ENCODE measurements at regions not wholly inside any gene's neighbourhood (a gene's known extent, or its start where the extent isn't known, plus 50 kb on each side); places are given as distances from the start of the nearest gene placed in this dataset.
A peak's percentile ranks its signal among the peaks of the same experiment; 100 is the strongest.

DNA sequence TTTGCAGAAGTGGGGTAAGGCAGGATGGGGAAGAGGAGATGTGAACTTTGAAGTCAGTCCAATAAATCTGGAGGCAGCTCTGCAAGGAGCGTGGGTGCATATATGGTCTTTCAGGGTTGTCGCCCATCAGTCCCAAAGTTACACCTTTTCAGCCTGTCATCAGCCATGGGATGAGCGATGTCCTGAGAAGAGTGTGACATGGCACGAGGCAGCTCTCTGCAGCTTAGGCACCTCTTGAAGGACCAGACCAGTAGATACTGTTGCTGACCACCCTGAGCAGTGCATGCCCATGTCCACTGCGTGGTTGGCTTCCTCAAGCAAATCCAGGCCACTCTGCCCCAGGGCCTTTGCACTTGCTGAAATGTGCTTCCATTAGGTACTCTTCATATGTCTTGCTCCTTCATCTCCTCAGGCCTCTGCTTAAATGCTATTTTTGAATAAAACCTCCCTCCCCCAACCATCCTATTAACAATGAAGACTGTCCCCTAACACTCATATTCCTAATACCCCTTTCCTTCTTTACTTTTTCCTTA is 171.7 kb downstream of the ACTR3 start:
- in situ Hi-C loops (cut with HindIII; ENCODE audit: extremely low pct_ligation_motif_present, low pct_unique_long_range_greater_than_20kb), result no loop called here
- BruUV-seq (replicated peaks), result no TSS peak
- TF ChIP-seq ZMYM3 (CRISPR knock-in tag; IDR thresholded peaks at IDR 0.05) (0 out of 2 replicates have a peak, but pooled peaks have one; percentile 39), ZNF3 (CRISPR knock-in tag; IDR thresholded peaks at IDR 0.05) (no peak)
- Histone ChIP-seq H2AFZ (ENCODE audit: low read length) (no peak overlapping the region), H3K9ac (ENCODE audit: insufficient read depth, low read depth, low read length) (no peak overlapping the region), H3K79me2 (ENCODE audit: insufficient read depth, low read length) (no peaks in the 10 kb centered on the region), H3K27me3 (ENCODE audit: control insufficient read depth in 1 of 2, insufficient read depth in 2 of 2, low read length in 2 of 2) (peaks cover 0 to 16% of the 10 kb centered on the region in 2 experiments; a peak in 1 of 5 replicates), H3K4me3 (replicated peaks in 1 of 3; ENCODE audit: insufficient read depth in 1 of 3, low read depth in 2 of 3, low read length in 3 of 3) (no peak overlapping the region), H3K4me2 (ENCODE audit: low read depth, low read length) (no peak overlapping the region), H3K4me1 (ENCODE audit: insufficient read depth, low read length) (no peaks in the 10 kb centered on the region), H3K9me3 (ENCODE audit: low read length) (no peaks in the 10 kb centered on the region), H3K36me3 (replicated peaks in 1 of 2; ENCODE audit: control insufficient read depth in 1 of 2, insufficient read depth in 2 of 2, low read length in 2 of 2) (no peaks in the 10 kb centered on the region), H3K27ac (ENCODE audit: extremely low read length, insufficient read depth, low read length) (no peak overlapping the region), H4K20me1 (ENCODE audit: insufficient read depth, low read length) (no peaks in the 10 kb centered on the region)
- POLR2A ChIA-PET, result no interaction called here
- CTCF ChIA-PET (ENCODE audit: low intra/inter-chr PET ratio, low total read pairs), result no interaction called here
- DNase-seq (ENCODE audit: low spot score) (no peak), FAIRE-seq (no peak), ATAC-seq (no peak)
- intact Hi-C loops (cut with micrococcal nuclease; ENCODE audit: unreplicated experiment), result no loop called here
- WGBS (ENCODE audit: low lambda C conversion rate), result 67% methylated on average over 3 of the region's 5 CpGs

- Histone ChIP-seq H3K9ac (ENCODE audit: insufficient read depth, low read depth, low read length) (no peak overlapping the region), H3K27ac (ENCODE audit: extremely low read length, insufficient read depth, low read length) (no peak overlapping the region), H4K20me1 (ENCODE audit: insufficient read depth, low read length) (no peaks in the 10 kb centered on the region), H3K27me3 (ENCODE audit: control insufficient read depth in 1 of 2, insufficient read depth in 2 of 2, low read length in 2 of 2) (peaks cover 0 to 8% of the 10 kb centered on the region in 2 experiments; a peak in 2 of 5 replicates), H2AFZ (ENCODE audit: low read length) (no peak overlapping the region), H3K9me3 (ENCODE audit: low read length) (no peaks in the 10 kb centered on the region), H3K4me3 (replicated peaks in 1 of 3; ENCODE audit: insufficient read depth in 1 of 3, low read depth in 2 of 3, low read length in 3 of 3) (no peak overlapping the region), H3K4me1 (ENCODE audit: insufficient read depth, low read length) (no peaks in the 10 kb centered on the region), H3K36me3 (replicated peaks in 1 of 2; ENCODE audit: control insufficient read depth in 1 of 2, insufficient read depth in 2 of 2, low read length in 2 of 2) (no peaks in the 10 kb centered on the region), H3K4me2 (ENCODE audit: low read depth, low read length) (no peak overlapping the region), H3K79me2 (ENCODE audit: insufficient read depth, low read length) (no peaks in the 10 kb centered on the region)
- intact Hi-C loops (cut with micrococcal nuclease; ENCODE audit: unreplicated experiment), result no loop called here
- WGBS (ENCODE audit: low lambda C conversion rate), result 37% methylated on average over 4 of the region's 4 CpGs
- in situ Hi-C loops (cut with HindIII; ENCODE audit: extremely low pct_ligation_motif_present, low pct_unique_long_range_greater_than_20kb), result no loop called here
- no TSS peak for BruUV-seq (replicated peaks)
- CTCF ChIA-PET (ENCODE audit: low intra/inter-chr PET ratio, low total read pairs), result no interaction called here
- POLR2A ChIA-PET, result interaction anchor here (0.8 kb wide), 1 partner anchor 86 kb away, joined by 5 read pairs; no protein-coding TSS in a partner anchor
- ATAC-seq (no peak), DNase-seq (ENCODE audit: low spot score) (no peak), FAIRE-seq (no peak)
- TF ChIP-seq ZFP36L1 (CRISPR knock-in tag; IDR thresholded peaks at IDR 0.05) (no peak), CBFB (CRISPR knock-in tag; IDR thresholded peaks at IDR 0.05) (no peak), ZSCAN22 (CRISPR knock-in tag; IDR thresholded peaks at IDR 0.05) (no peak), ZBTB42 (CRISPR knock-in tag; IDR thresholded peaks at IDR 0.05) (no peak), ZNF564 (CRISPR knock-in tag; IDR thresholded peaks at IDR 0.05) (no peak), JUN (CRISPR knock-in tag; IDR thresholded peaks at IDR 0.05) (no peak), MTA3 (CRISPR knock-in tag; IDR thresholded peaks at IDR 0.05) (no peak), CBX5 (CRISPR knock-in tag; IDR thresholded peaks at IDR 0.05; ENCODE audit: borderline replicate concordance) (no peak), ZBED4 (CRISPR knock-in tag; IDR thresholded peaks at IDR 0.05; ENCODE audit: borderline replicate concordance) (no peak)
- TF ChIP-seq, protein P1, sequence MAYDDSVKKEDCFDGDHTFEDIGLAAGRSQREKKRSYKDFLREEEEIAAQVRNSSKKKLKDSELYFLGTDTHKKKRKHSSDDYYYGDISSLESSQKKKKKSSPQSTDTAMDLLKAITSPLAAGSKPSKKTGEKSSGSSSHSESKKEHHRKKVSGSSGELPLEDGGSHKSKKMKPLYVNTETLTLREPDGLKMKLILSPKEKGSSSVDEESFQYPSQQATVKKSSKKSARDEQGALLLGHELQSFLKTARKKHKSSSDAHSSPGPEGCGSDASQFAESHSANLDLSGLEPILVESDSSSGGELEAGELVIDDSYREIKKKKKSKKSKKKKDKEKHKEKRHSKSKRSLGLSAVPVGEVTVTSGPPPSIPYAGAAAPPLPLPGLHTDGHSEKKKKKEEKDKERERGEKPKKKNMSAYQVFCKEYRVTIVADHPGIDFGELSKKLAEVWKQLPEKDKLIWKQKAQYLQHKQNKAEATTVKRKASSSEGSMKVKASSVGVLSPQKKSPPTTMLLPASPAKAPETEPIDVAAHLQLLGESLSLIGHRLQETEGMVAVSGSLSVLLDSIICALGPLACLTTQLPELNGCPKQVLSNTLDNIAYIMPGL (CRISPR knock-in tag; IDR thresholded peaks at IDR 0.05; ENCODE audit: borderline replicate concordance in 1 of 2, low read depth in 1 of 2), result no peak
- TF ChIP-seq, protein P2, sequence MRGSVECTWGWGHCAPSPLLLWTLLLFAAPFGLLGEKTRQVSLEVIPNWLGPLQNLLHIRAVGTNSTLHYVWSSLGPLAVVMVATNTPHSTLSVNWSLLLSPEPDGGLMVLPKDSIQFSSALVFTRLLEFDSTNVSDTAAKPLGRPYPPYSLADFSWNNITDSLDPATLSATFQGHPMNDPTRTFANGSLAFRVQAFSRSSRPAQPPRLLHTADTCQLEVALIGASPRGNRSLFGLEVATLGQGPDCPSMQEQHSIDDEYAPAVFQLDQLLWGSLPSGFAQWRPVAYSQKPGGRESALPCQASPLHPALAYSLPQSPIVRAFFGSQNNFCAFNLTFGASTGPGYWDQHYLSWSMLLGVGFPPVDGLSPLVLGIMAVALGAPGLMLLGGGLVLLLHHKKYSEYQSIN (CRISPR knock-in tag; IDR thresholded peaks at IDR 0.05; ENCODE audit: borderline replicate concordance), result no peak
Measured at GRCh38 chr2:114063346-114063745, 173.5 kb downstream of the ACTR3 start.
